SK-N-SH (cell line): ENCODE measurements at regions not wholly inside any gene's neighbourhood (a gene's known extent, or its start where the extent isn't known, plus 50 kb on each side); places are given as distances from the start of the nearest gene placed in this dataset.

Experiments
- CTCF ChIA-PET: fragments of 300-600, 350-600 bp; formaldehyde crosslinking; extraction: SDS; loops from one replicate; lab custom pipeline; 2021; lab: Yijun Ruan, JAX
- POLR2A ChIA-PET: fragments of 350-600 bp; sonication (Branson Sonifier 250); formaldehyde crosslinking; extraction: SDS; loops from one replicate; lab custom pipeline; 2020; ENCODE audit warnings: antibody characterized with exemption, inconsistent platforms; lab: Yijun Ruan, JAX
- DNase-seq: peaks from one replicate; pipeline ENCODE4 v3.0.0; 2012
- H2AFZ ChIP-seq: fragments of 200-600 bp; sonication (generic); 2 replicates; pipeline ENCODE4 v1.8.1; 2016; ENCODE audit warnings: antibody characterized with exemption, mild to moderate bottlenecking, low read depth
- H3F3A ChIP-seq: fragments of 200-600 bp; sonication (generic); replicated peaks from 2 replicates; pipeline ENCODE3; 2016; ENCODE audit warnings: antibody characterized with exemption, mild to moderate bottlenecking; ENCODE audit not compliant: insufficient read depth
- H3K27ac ChIP-seq, 2 experiments: fragments of 200-500 bp in 1 of 2; fragments of 200-600 bp in 1 of 2; sonication (Bioruptor generic) in 1 of 2; sonication (generic), shearing (Covaris generic) in 1 of 2; 2 replicates each; pipeline versions ENCODE4 v1.5.1 to v1.6.1; 2014 to 2016; ENCODE audit warnings: low read depth in 2 of 2, inconsistent platforms in 1 of 2, low read length in 1 of 2, mild to moderate bottlenecking in 1 of 2, mixed read lengths in 1 of 2
- H3K27me3 ChIP-seq: fragments of 200-600 bp; sonication (generic), shearing (Covaris generic); 2 replicates; pipeline ENCODE4 v1.6.1; 2016; ENCODE audit warnings: mixed run types; ENCODE audit not compliant: insufficient read depth
- H3K36me3 ChIP-seq, 2 experiments: fragments of 200-500 bp in 1 of 2; fragments of 200-600 bp in 1 of 2; sonication (Bioruptor generic) in 1 of 2; sonication (generic) in 1 of 2; replicated peaks in 1 of 2; 2 replicates each; pipeline versions ENCODE3 to v1.5.1; 2014 to 2016; ENCODE audit warnings: low read length in 1 of 2, mild to moderate bottlenecking in 1 of 2; ENCODE audit not compliant: insufficient read depth in 2 of 2, control insufficient read depth in 1 of 2
- H3K4me1 ChIP-seq, 2 experiments: fragments of 200-500 bp in 1 of 2; fragments of 200-600 bp in 1 of 2; sonication (Bioruptor generic) in 1 of 2; sonication (generic), shearing (Covaris generic) in 1 of 2; 2 replicates each; pipeline versions ENCODE4 v1.5.1 to v1.6.1; 2014 to 2016; ENCODE audit warnings: low read depth in 1 of 2, low read length in 1 of 2, mixed run types in 1 of 2; ENCODE audit not compliant: insufficient read depth in 2 of 2, control insufficient read depth in 1 of 2
- H3K4me2 ChIP-seq: fragments of 200-600 bp; sonication (generic), shearing (Covaris generic); 2 replicates; pipeline ENCODE4 v1.6.1; 2017; ENCODE audit warnings: mixed run types
- H3K4me3 ChIP-seq, 2 experiments: fragments of 200-500 bp in 1 of 2; fragments of 200-600 bp in 1 of 2; sonication (Bioruptor generic) in 1 of 2; sonication (generic), shearing (Covaris generic) in 1 of 2; 2 replicates each; pipeline versions ENCODE4 v1.5.1 to v1.8.1; 2014 to 2016; ENCODE audit warnings: low read depth in 2 of 2, inconsistent platforms in 1 of 2, low read length in 1 of 2, mild to moderate bottlenecking in 1 of 2, mixed read lengths in 1 of 2, moderate library complexity in 1 of 2
- H3K79me2 ChIP-seq: fragments of 200-600 bp; sonication (generic); 2 replicates; pipeline ENCODE4 v1.8.1; 2017; ENCODE audit warnings: mild to moderate bottlenecking; ENCODE audit not compliant: insufficient read depth
- H3K9ac ChIP-seq: fragments of 200-600 bp; sonication (generic); 2 replicates; pipeline ENCODE4 v1.6.1; 2017; ENCODE audit warnings: mixed run types
- H3K9me2 ChIP-seq: fragments of 200-600 bp; sonication (generic); 2 replicates; pipeline ENCODE4 v1.6.1; 2017; ENCODE audit warnings: mixed run types
- H3K9me3 ChIP-seq: fragments of 200-600 bp; sonication (generic); 2 replicates; pipeline ENCODE4 v1.6.1; 2017; ENCODE audit warnings: mixed run types, mild to moderate bottlenecking, moderate library complexity
- H4K20me1 ChIP-seq: fragments of 200-600 bp; sonication (generic); 2 replicates; pipeline ENCODE4 v1.6.1; 2017; ENCODE audit warnings: mild to moderate bottlenecking, mixed run types; ENCODE audit not compliant: insufficient read depth
- CTCF ChIP-seq: fragments of 200-600 bp; sonication (generic); IDR thresholded peaks from 2 replicates; pipeline ENCODE4 v1.6.1; 2017; ENCODE audit warnings: antibody characterized with exemption, mild to moderate bottlenecking, moderate library complexity
- EZH2phosphoT487 ChIP-seq: fragments of 200-600 bp; sonication (generic); IDR thresholded peaks from 2 replicates; pipeline ENCODE4 v1.6.1; 2017; ENCODE audit warnings: low read depth, mixed run types, mild to moderate bottlenecking, antibody characterized with exemption, moderate library complexity, borderline replicate concordance
- FOSL2 ChIP-seq: IDR thresholded peaks from 2 replicates; pipeline ENCODE4 v1.4.0; 2012; ENCODE audit warnings: low read depth, mild to moderate bottlenecking, moderate library complexity, borderline replicate concordance
- FOXJ3 ChIP-seq: sonication (generic); formaldehyde crosslinking; IDR thresholded peaks from 2 replicates; pipeline ENCODE4 v1.5.1; 2020; ENCODE audit warnings: mild to moderate bottlenecking, missing genetic modification reagents
- FOXM1 ChIP-seq: IDR thresholded peaks from 2 replicates; pipeline ENCODE4 v1.4.0; 2012; ENCODE audit warnings: low read depth, mild to moderate bottlenecking
- JUND ChIP-seq: IDR thresholded peaks from 2 replicates; pipeline ENCODE4 v1.4.0; 2012
- MEF2A ChIP-seq: IDR thresholded peaks from 2 replicates; pipeline ENCODE4 v1.4.0; 2012; ENCODE audit warnings: low read depth, borderline replicate concordance
- MXI1 ChIP-seq: IDR thresholded peaks from 2 replicates; pipeline ENCODE4 v1.6.1; 2012; ENCODE audit warnings: mild to moderate bottlenecking, low read depth, low read length, improper control_type of control experiment
- NRF1 ChIP-seq: IDR thresholded peaks from 2 replicates; pipeline ENCODE4 v1.6.1; 2012; ENCODE audit warnings: low read depth, mild to moderate bottlenecking, low read length
- POLR2AphosphoS5 ChIP-seq: IDR thresholded peaks from 2 replicates; pipeline ENCODE4 v1.6.1; 2012; ENCODE audit warnings: low read depth, low read length
- REST ChIP-seq: IDR thresholded peaks from 2 replicates; pipeline ENCODE4 v1.6.1; 2012; ENCODE audit warnings: mild to moderate bottlenecking, low read depth, low read length, moderate library complexity
- RFX5 ChIP-seq: IDR thresholded peaks from 2 replicates; pipeline ENCODE4 v1.6.1; 2012; ENCODE audit warnings: mild to moderate bottlenecking, improper control_type of control experiment, low read length
- SIN3A ChIP-seq: IDR thresholded peaks from 2 replicates; pipeline ENCODE4 v1.6.1; 2012; ENCODE audit warnings: low read depth, mild to moderate bottlenecking, low read length, moderate library complexity, borderline replicate concordance
- SMC3 ChIP-seq: IDR thresholded peaks from 2 replicates; pipeline ENCODE4 v1.6.1; 2012; ENCODE audit warnings: low read depth, low read length, improper control_type of control experiment
- ZBTB33 ChIP-seq: IDR thresholded peaks from 2 replicates; pipeline ENCODE4 v1.4.0; 2012; ENCODE audit warnings: low read depth, borderline replicate concordance
- WGBS: methylation state at CpG from one replicate; pipeline ENCODE4 v1.1.6; 2017; ENCODE audit warnings: low lambda C conversion rate; 5-methylcytosine and 5-hydroxymethylcytosine counted together
- TF ChIP-seq, protein P1 (sequence below): IDR thresholded peaks from 2 replicates; pipeline ENCODE4; 2012
- TF ChIP-seq, protein P2 (sequence below): fragments of 150-350 bp; IDR thresholded peaks from 2 replicates; pipeline ENCODE4 v1.6.1; 2016; ENCODE audit warnings: mild to moderate bottlenecking, low read depth, low read length

GRCh38 chr16:26524281-26524680, 542.4 kb upstream of the C16orf82 start:
- Histone ChIP-seq H3K9me2 (no peaks in the 10 kb centered on the region), H3K27me3 (no peaks in the 10 kb centered on the region), H3K9ac (no peak overlapping the region), H3K36me3 (no peaks in the 10 kb centered on the region), H2AFZ (no peak overlapping the region), H3K9me3 (no peaks in the 10 kb centered on the region), H3K4me2 (no peak overlapping the region), H4K20me1 (no peaks in the 10 kb centered on the region), H3K79me2 (no peaks in the 10 kb centered on the region), H3F3A (no peaks in the 10 kb centered on the region), H3K4me1 (no peaks in the 10 kb centered on the region), H3K27ac (no peak overlapping the region), H3K4me3 (no peak overlapping the region)
- 8% methylated on average over 6 of the region's 6 CpGs for WGBS
- no peak for DNase-seq
- ChIA-PET POLR2A (no interaction called here), CTCF (interaction anchor here (1.0 kb wide), 1 partner anchor 9 kb away, joined by 4 read pairs; no protein-coding TSS in a partner anchor)
- TF ChIP-seq FOSL2 (no peak), FOXJ3 (no peak), SMC3 (no peak)

DNA sequence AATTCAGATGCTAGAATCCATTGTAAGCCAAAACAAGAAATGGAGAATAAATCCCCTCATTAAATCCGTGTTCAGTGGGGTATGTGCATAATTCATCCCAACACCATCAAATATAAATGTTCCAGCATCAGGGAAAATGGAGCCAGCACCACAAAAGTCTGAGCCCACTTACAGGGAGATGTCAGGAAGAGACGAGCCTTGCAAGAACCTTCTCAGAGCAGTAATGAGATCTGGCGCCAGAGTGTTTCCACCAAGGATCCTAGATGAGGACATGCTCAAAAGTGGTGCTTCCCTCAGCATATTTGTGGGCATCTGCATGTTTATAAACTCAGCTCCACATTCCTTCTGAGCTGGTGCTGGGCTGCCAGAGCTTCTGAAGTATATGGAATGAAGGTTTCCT, 541.9 kb upstream of the C16orf82 start:
- Histone ChIP-seq H3K9me2 (no peaks in the 10 kb centered on the region), H3K79me2 (no peaks in the 10 kb centered on the region), H2AFZ (no peak overlapping the region), H3F3A (no peaks in the 10 kb centered on the region), H3K9ac (no peak overlapping the region), H3K9me3 (no peaks in the 10 kb centered on the region), H3K27ac (no peak overlapping the region), H4K20me1 (no peaks in the 10 kb centered on the region), H3K4me2 (no peak overlapping the region), H3K4me1 (no peaks in the 10 kb centered on the region), H3K4me3 (no peak overlapping the region), H3K36me3 (no peaks in the 10 kb centered on the region), H3K27me3 (no peaks in the 10 kb centered on the region)
- TF ChIP-seq NRF1: no peak
- TF ChIP-seq CTCF: no peak
- TF ChIP-seq SIN3A: no peak
- TF ChIP-seq SMC3: no peak
- no peak for TF ChIP-seq FOXM1
- TF ChIP-seq, protein P1, sequence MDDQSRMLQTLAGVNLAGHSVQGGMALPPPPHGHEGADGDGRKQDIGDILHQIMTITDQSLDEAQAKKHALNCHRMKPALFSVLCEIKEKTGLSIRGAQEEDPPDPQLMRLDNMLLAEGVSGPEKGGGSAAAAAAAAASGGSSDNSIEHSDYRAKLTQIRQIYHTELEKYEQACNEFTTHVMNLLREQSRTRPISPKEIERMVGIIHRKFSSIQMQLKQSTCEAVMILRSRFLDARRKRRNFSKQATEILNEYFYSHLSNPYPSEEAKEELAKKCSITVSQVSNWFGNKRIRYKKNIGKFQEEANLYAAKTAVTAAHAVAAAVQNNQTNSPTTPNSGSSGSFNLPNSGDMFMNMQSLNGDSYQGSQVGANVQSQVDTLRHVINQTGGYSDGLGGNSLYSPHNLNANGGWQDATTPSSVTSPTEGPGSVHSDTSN: no peak
- TF ChIP-seq MEF2A: no peak
- no peak for TF ChIP-seq RFX5
- TF ChIP-seq, protein P2, sequence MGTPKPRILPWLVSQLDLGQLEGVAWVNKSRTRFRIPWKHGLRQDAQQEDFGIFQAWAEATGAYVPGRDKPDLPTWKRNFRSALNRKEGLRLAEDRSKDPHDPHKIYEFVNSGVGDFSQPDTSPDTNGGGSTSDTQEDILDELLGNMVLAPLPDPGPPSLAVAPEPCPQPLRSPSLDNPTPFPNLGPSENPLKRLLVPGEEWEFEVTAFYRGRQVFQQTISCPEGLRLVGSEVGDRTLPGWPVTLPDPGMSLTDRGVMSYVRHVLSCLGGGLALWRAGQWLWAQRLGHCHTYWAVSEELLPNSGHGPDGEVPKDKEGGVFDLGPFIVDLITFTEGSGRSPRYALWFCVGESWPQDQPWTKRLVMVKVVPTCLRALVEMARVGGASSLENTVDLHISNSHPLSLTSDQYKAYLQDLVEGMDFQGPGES: no peak
- no peak for TF ChIP-seq MXI1
- TF ChIP-seq POLR2AphosphoS5: no peak
- TF ChIP-seq EZH2phosphoT487: no peak
- no peak for TF ChIP-seq JUND
- no peak for TF ChIP-seq REST
- TF ChIP-seq ZBTB33: no peak
- POLR2A ChIA-PET: no interaction called here
- 0% methylated on average over 3 of the region's 3 CpGs for WGBS
- no peak for DNase-seq
- CTCF ChIA-PET: interaction anchor here (1.0 kb wide), 1 partner anchor 8 kb away, joined by 4 read pairs; no protein-coding TSS in a partner anchor
